Osteoblast (primary cell): ENCODE measurements at regions not wholly inside any gene's neighbourhood (a gene's known extent, or its start where the extent isn't known, plus 50 kb on each side); places are given as distances from the start of the nearest gene placed in this dataset.
"Not testable (repeated sequence)": the region's sequence is repeated elsewhere in the genome, so short reads cannot be mapped to it uniquely, and the experiment has no call there.

ENCODE experiments used
- DNase-seq: peaks from one replicate; pipeline ENCODE4 v3.0.0; 2011; ENCODE audit warnings: low spot score, mixed read lengths; ENCODE audit not compliant: insufficient read length; ENCODE audit errors: missing footprints
- H2AFZ ChIP-seq: 2 replicates; pipeline ENCODE4 v1.6.0; 2011; ENCODE audit warnings: mild to moderate bottlenecking, low read length
- H3K27ac ChIP-seq: 2 replicates; pipeline ENCODE4 v1.5.1; 2011; ENCODE audit warnings: mild to moderate bottlenecking, low read depth, low read length, moderate library complexity
- H3K27me3 ChIP-seq: 2 replicates; pipeline ENCODE4 v1.6.0; 2012; ENCODE audit warnings: mild to moderate bottlenecking, control low read depth, inconsistent platforms, low read length, moderate library complexity; ENCODE audit not compliant: insufficient read depth
- H3K36me3 ChIP-seq: 2 replicates; pipeline ENCODE4 v1.5.1; 2011; ENCODE audit warnings: mild to moderate bottlenecking, low read length, control low read depth, moderate library complexity; ENCODE audit not compliant: insufficient read depth
- H3K4me1 ChIP-seq: 2 replicates; pipeline ENCODE4 v1.5.1; 2011; ENCODE audit warnings: mild to moderate bottlenecking, low read length, control low read depth, moderate library complexity; ENCODE audit not compliant: insufficient read depth
- H3K4me2 ChIP-seq: 2 replicates; pipeline ENCODE4 v1.6.0; 2011; ENCODE audit warnings: mild to moderate bottlenecking, low read length; ENCODE audit not compliant: insufficient read depth
- H3K4me3 ChIP-seq: fragments of 200-600 bp; sonication (generic); 3 replicates; pipeline ENCODE4 v1.5.1; 2012; ENCODE audit warnings: mild to moderate bottlenecking, low read length, inconsistent platforms; ENCODE audit not compliant: insufficient read depth
- H3K79me2 ChIP-seq: 2 replicates; pipeline ENCODE4 v1.6.0; 2012; ENCODE audit warnings: mild to moderate bottlenecking, low read length, control low read depth, inconsistent platforms; ENCODE audit not compliant: insufficient read depth
- H3K9me3 ChIP-seq: 2 replicates; pipeline ENCODE4 v1.5.1; 2011; ENCODE audit warnings: low read depth, low read length, control low read depth
- H4K20me1 ChIP-seq: 2 replicates; pipeline ENCODE4 v1.6.0; 2012; ENCODE audit warnings: mild to moderate bottlenecking, low read length, control low read depth; ENCODE audit not compliant: insufficient read depth
- TF ChIP-seq, protein P1 (sequence below): IDR thresholded peaks from 2 replicates; pipeline ENCODE4 v1.5.1; 2011; ENCODE audit warnings: mild to moderate bottlenecking, low read depth, low read length, moderate library complexity; ENCODE audit errors: extremely low read depth

GRCh38 chr2:57417007-57417406, 629.6 kb upstream of the VRK2 start:
- H3K27me3 ChIP-seq = no peaks in the 10 kb centered on the region
- DNase-seq = no peak
- no peak overlapping the region for H2AFZ ChIP-seq
- H3K27ac ChIP-seq = no peak overlapping the region
- H3K36me3 ChIP-seq = no peaks in the 10 kb centered on the region
- no peaks in the 10 kb centered on the region for H3K4me1 ChIP-seq
- H4K20me1 ChIP-seq = no peaks in the 10 kb centered on the region
- TF ChIP-seq, protein P1, sequence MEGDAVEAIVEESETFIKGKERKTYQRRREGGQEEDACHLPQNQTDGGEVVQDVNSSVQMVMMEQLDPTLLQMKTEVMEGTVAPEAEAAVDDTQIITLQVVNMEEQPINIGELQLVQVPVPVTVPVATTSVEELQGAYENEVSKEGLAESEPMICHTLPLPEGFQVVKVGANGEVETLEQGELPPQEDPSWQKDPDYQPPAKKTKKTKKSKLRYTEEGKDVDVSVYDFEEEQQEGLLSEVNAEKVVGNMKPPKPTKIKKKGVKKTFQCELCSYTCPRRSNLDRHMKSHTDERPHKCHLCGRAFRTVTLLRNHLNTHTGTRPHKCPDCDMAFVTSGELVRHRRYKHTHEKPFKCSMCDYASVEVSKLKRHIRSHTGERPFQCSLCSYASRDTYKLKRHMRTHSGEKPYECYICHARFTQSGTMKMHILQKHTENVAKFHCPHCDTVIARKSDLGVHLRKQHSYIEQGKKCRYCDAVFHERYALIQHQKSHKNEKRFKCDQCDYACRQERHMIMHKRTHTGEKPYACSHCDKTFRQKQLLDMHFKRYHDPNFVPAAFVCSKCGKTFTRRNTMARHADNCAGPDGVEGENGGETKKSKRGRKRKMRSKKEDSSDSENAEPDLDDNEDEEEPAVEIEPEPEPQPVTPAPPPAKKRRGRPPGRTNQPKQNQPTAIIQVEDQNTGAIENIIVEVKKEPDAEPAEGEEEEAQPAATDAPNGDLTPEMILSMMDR = no peak
- H3K79me2 ChIP-seq = no peaks in the 10 kb centered on the region
- no peak overlapping the region for H3K4me3 ChIP-seq
- H3K9me3 ChIP-seq = no peaks in the 10 kb centered on the region
- no peak overlapping the region for H3K4me2 ChIP-seq

DNA sequence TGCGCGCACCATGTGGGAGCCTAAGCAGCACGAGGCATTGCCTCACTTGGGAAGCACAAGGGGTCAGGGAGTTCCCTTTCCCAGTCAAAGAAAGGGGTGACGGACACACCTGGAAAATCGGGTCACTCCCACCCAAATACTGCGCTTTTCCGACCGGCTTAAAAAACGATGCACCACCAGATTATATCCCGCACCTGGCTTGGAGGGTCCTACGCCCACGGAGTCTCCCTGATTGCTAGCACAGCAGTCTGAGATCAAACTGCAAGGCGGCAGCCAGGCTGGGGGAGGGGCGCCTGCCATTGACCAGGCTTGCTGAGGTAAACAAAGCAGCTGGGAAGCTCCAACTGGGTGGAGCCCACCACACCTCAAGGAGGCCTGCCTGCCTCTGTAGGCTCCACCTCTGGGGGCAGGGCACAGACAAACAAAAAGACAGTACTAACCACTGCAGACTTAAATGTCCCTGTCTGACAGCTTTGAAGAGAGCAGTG, 627.7 kb upstream of the VRK2 start:
- H3K4me2 ChIP-seq, H3K27me3 ChIP-seq, H3K36me3 ChIP-seq, H4K20me1 ChIP-seq, DNase-seq, H3K27ac ChIP-seq, H3K4me1 ChIP-seq, H3K9me3 ChIP-seq, H3K79me2 ChIP-seq, H3K4me3 ChIP-seq, H2AFZ ChIP-seq: not testable (repeated sequence)

DNA sequence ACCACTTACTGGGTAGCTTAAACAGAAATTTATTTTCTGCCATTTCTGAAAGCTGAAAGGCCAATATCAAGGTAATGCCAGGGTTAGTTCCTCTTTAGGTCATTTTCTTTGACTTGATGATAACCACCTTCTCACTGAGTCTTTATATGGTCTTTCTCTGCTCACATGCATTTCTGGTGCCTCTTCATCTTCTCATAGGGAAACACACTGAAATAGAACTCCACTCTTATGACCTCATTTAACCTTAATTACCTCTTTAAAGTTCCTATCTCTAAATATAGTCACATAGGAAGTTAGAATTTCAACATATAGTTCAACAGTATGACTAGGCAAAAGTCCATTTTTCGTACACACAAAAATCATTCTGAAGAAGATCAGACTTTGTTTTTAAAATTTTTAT, 616.8 kb upstream of the VRK2 start:
- Histone ChIP-seq H3K4me3 (no peak overlapping the region), H3K27ac (no peak overlapping the region), H3K9me3 (no peaks in the 10 kb centered on the region), H2AFZ (no peak overlapping the region), H3K79me2 (no peaks in the 10 kb centered on the region), H3K4me1 (no peaks in the 10 kb centered on the region), H4K20me1 (no peaks in the 10 kb centered on the region), H3K27me3 (no peaks in the 10 kb centered on the region), H3K4me2 (no peak overlapping the region), H3K36me3 (no peaks in the 10 kb centered on the region)
- TF ChIP-seq, protein P1 = no peak
- DNase-seq = no peak

GRCh38 chr2:57432528-57432927, 614.1 kb upstream of the VRK2 start:
- Histone ChIP-seq H3K27me3 (no peaks in the 10 kb centered on the region), H3K79me2 (no peaks in the 10 kb centered on the region), H3K4me2 (no peak overlapping the region), H3K4me3 (no peak overlapping the region), H4K20me1 (no peaks in the 10 kb centered on the region), H3K36me3 (no peaks in the 10 kb centered on the region), H3K9me3 (no peaks in the 10 kb centered on the region), H3K4me1 (no peaks in the 10 kb centered on the region), H3K27ac (no peak overlapping the region), H2AFZ (no peak overlapping the region)
- TF ChIP-seq, protein P1 = no peak
- no peak for DNase-seq

DNA sequence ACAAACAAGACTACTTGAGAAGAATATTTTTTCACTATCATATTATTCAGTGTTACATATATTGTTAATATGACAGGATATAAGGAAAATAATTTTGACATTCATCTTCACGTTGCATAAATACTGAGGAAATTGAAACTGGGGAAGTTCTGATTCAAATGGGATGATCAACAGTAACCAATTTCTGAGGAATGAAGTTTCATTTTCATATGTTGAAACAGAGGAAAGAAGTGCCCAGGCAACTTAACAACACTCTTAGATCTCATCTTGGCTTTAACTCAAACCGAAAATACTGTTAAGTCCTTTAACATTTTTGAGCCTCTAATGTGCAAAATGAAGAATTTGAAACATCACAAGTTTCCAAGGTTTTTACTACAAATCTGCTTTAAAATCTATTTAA, 612.2 kb upstream of the VRK2 start:
- H3K9me3 ChIP-seq = no peaks in the 10 kb centered on the region
- no peak overlapping the region for H3K27ac ChIP-seq
- no peak overlapping the region for H3K4me3 ChIP-seq
- H3K79me2 ChIP-seq = no peaks in the 10 kb centered on the region
- H3K4me1 ChIP-seq = no peaks in the 10 kb centered on the region
- DNase-seq = no peak
- TF ChIP-seq, protein P1 = no peak
- no peaks in the 10 kb centered on the region for H4K20me1 ChIP-seq
- no peak overlapping the region for H2AFZ ChIP-seq
- H3K36me3 ChIP-seq = no peaks in the 10 kb centered on the region
- H3K27me3 ChIP-seq = no peaks in the 10 kb centered on the region
- no peak overlapping the region for H3K4me2 ChIP-seq
